Progenitor cell of endocrine pancreas (in vitro differentiated cells): ENCODE measurements at regions not wholly inside any gene's neighbourhood (a gene's known extent, or its start where the extent isn't known, plus 50 kb on each side); places are given as distances from the start of the nearest gene placed in this dataset.

ENCODE experiments used
- DNase-seq: peaks from one replicate; pipeline ENCODE4 v3.0.0; 2021; ENCODE audit warnings: low spot score; ENCODE audit not compliant: unreplicated experiment
- H3K27ac Mint-ChIP-seq: 2 replicates; pipeline ENCODE4 v1.8.0; 2021; ENCODE audit warnings: mild to moderate bottlenecking, moderate library complexity, mixed read lengths
- H3K27me3 Mint-ChIP-seq: 2 replicates; pipeline ENCODE4 v1.8.0; 2021; ENCODE audit warnings: mixed read lengths
- H3K36me3 Mint-ChIP-seq: 2 replicates; pipeline ENCODE4 v1.8.0; 2022; ENCODE audit warnings: mixed read lengths; ENCODE audit not compliant: insufficient read depth
- H3K4me1 Mint-ChIP-seq: 2 replicates; pipeline ENCODE4 v1.8.0; 2021; ENCODE audit warnings: low read depth, mixed read lengths
- H3K4me3 Mint-ChIP-seq: 2 replicates; pipeline ENCODE4 v1.8.0; 2021; ENCODE audit warnings: low read depth, mild to moderate bottlenecking, moderate library complexity, mixed read lengths
- H3K9me3 Mint-ChIP-seq: 2 replicates; pipeline ENCODE4 v1.8.0; 2021; ENCODE audit warnings: low read depth, mixed read lengths
- CTCF ChIP-seq: fragments of 200-600 bp; sonication (generic); IDR thresholded peaks from one replicate; pipeline ENCODE4 v1.5.0; 2021; ENCODE audit warnings: antibody characterized with exemption, mild to moderate bottlenecking; ENCODE audit not compliant: unreplicated experiment

- no peak for TF ChIP-seq CTCF
- Mint-ChIP-seq H3K27ac (no peak overlapping the region), H3K36me3 (no peaks in the 10 kb centered on the region), H3K4me1 (peaks cover 3% of the 10 kb centered on the region), H3K27me3 (peaks cover 11% of the 10 kb centered on the region), H3K9me3 (no peaks in the 10 kb centered on the region), H3K4me3 (no peak overlapping the region)
- no peak for DNase-seq
Observed at GRCh38 chr11:32216749-32217148, 125.9 kb downstream of the RCN1 start.

- H3K4me1 Mint-ChIP-seq: peaks cover 3% of the 10 kb centered on the region
- H3K4me3 Mint-ChIP-seq: no peak overlapping the region
- no peak overlapping the region for H3K27ac Mint-ChIP-seq
- H3K36me3 Mint-ChIP-seq: no peaks in the 10 kb centered on the region
- TF ChIP-seq CTCF: no peak
- no peak for DNase-seq
- peaks cover 18% of the 10 kb centered on the region for H3K27me3 Mint-ChIP-seq
- no peaks in the 10 kb centered on the region for H3K9me3 Mint-ChIP-seq
Observed at GRCh38 chr11:32219320-32219719, 128.4 kb downstream of the RCN1 start.

GRCh38 chr11:32221476-32222032 is 130.7 kb downstream of the RCN1 start:
- H3K27ac Mint-ChIP-seq: no peak overlapping the region
- H3K9me3 Mint-ChIP-seq: no peaks in the 10 kb centered on the region
- no peak overlapping the region for H3K4me3 Mint-ChIP-seq
- H3K36me3 Mint-ChIP-seq: no peaks in the 10 kb centered on the region
- no peaks in the 10 kb centered on the region for H3K4me1 Mint-ChIP-seq
- H3K27me3 Mint-ChIP-seq: peaks cover 26% of the 10 kb centered on the region
- DNase-seq: no peak
- no peak for TF ChIP-seq CTCF

- TF ChIP-seq CTCF: no peak
- Mint-ChIP-seq H3K4me1 (no peaks in the 10 kb centered on the region), H3K27me3 (peaks cover 26% of the 10 kb centered on the region), H3K9me3 (no peaks in the 10 kb centered on the region), H3K36me3 (no peaks in the 10 kb centered on the region), H3K27ac (no peak overlapping the region), H3K4me3 (no peak overlapping the region)
- no peak for DNase-seq
Observed at GRCh38 chr11:32224580-32224979, 133.7 kb downstream of the RCN1 start.

DNA sequence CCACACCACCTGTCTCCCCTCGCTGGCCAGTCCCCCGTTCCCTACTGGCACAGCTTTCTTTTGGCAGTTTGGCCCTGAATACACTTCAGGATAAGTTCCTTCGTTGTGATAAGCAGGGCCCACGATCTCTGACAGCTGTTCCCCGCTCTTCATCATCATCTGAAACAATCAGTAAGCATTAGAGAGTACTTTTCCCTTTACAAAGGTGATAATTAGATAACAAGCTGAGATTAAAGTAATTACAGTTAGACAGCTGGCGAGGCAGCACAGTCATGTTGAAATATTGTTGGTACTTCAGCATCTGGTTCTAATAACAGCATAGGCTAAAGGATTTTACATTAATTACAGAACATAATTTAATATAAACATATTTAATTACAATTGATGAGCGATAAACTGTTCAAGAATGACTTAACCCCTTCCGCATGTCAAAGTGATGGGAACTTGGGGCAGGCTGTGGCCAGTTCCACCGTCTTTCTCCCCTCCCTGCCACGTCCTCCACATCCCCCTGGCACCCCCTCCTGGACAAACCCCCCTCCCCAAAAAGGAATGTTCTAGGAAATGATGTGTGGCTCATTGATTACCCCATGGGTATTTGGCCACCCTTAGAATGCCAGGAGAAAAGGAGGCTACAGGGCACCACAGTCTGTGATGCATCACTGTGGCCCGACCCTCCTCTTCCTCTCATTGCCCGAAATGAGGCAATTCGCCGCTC is 134.9 kb downstream of the RCN1 start:
- H3K27me3 Mint-ChIP-seq: peaks cover 24% of the 10 kb centered on the region
- no peaks in the 10 kb centered on the region for H3K36me3 Mint-ChIP-seq
- no peak overlapping the region for H3K4me3 Mint-ChIP-seq
- no peak for DNase-seq
- H3K9me3 Mint-ChIP-seq: no peaks in the 10 kb centered on the region
- TF ChIP-seq CTCF: no peak
- H3K27ac Mint-ChIP-seq: no peak overlapping the region
- H3K4me1 Mint-ChIP-seq: no peaks in the 10 kb centered on the region
